ENCODE measurements at regions not wholly inside any gene's neighbourhood (a gene's known extent, or its start where the extent isn't known, plus 50 kb on each side); places are given as distances from the start of the nearest gene placed in this dataset.

GRCh38 chr2:107376909-107377308 lies 449.8 kb upstream of the RGPD4 start:
- TF ChIP-seq, protein P1, sequence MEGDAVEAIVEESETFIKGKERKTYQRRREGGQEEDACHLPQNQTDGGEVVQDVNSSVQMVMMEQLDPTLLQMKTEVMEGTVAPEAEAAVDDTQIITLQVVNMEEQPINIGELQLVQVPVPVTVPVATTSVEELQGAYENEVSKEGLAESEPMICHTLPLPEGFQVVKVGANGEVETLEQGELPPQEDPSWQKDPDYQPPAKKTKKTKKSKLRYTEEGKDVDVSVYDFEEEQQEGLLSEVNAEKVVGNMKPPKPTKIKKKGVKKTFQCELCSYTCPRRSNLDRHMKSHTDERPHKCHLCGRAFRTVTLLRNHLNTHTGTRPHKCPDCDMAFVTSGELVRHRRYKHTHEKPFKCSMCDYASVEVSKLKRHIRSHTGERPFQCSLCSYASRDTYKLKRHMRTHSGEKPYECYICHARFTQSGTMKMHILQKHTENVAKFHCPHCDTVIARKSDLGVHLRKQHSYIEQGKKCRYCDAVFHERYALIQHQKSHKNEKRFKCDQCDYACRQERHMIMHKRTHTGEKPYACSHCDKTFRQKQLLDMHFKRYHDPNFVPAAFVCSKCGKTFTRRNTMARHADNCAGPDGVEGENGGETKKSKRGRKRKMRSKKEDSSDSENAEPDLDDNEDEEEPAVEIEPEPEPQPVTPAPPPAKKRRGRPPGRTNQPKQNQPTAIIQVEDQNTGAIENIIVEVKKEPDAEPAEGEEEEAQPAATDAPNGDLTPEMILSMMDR (IDR thresholded peaks at IDR 0.05) = no peak
- no peak for TF ChIP-seq POLR2AphosphoS5 (IDR thresholded peaks at IDR 0.05)
